GM12878 (cell line): ENCODE measurements at regions not wholly inside any gene's neighbourhood (a gene's known extent, or its start where the extent isn't known, plus 50 kb on each side); places are given as distances from the start of the nearest gene placed in this dataset. TPM values are rescaled to one million over a fixed set of nuclear protein-coding genes. Genes with fewer than 3 reads are reported as not detected.
"Not testable (repeated sequence)": the region's sequence is repeated elsewhere in the genome, so short reads cannot be mapped to it uniquely, and the experiment has no call there.

Source experiments
- ATAC-seq: fragments of 200-7000 bp; cut with Tn5 transposase; 3 replicates; pipeline ENCODE4 v1.9.1; 2020; ENCODE audit warnings: mild to moderate bottlenecking, moderate library complexity
- BruUV-seq: library from RNA; stranded (reverse); fragments of 400-500 nt; replicated peaks from 2 replicates; lab custom pipeline; 2021; lab: Mats Ljungman, UMichigan
- CTCF ChIA-PET: fragments of 300-600 bp; sonication (Branson Sonifier 250); formaldehyde crosslinking; extraction: SDS; loops from one replicate; lab custom pipeline; 2021; ENCODE audit warnings: inconsistent platforms; lab: Yijun Ruan, JAX
- POLR2A ChIA-PET: fragments of 350-600 bp; formaldehyde crosslinking; extraction: SDS; loops from one replicate; lab custom pipeline; 2021; ENCODE audit warnings: inconsistent platforms; lab: Charles Lee
- RAD21 ChIA-PET: fragments of 300-600 bp; sonication (Branson Sonifier 250); formaldehyde crosslinking; loops from one replicate; lab custom pipeline; 2023; ENCODE audit warnings: antibody characterized with exemption; ENCODE audit not compliant: unreplicated experiment; lab: Charles Lee
- SMC1A ChIA-PET: fragments of 300-600 bp; sonication (Branson Sonifier 250); formaldehyde crosslinking; loops from one replicate; lab custom pipeline; 2023; ENCODE audit not compliant: unreplicated experiment, uncharacterized antibody; lab: Charles Lee
- DNase-seq: peaks from one replicate; pipeline ENCODE4 v3.0.0-alpha.2; 2011; ENCODE audit warnings: low read depth, low spot score
- FAIRE-seq: peaks from 3 replicates; lab custom pipeline; 2011; peaks lifted over from hg19 to GRCh38; lab: Jason Lieb, UNC
- H2AFZ ChIP-seq: 2 replicates; pipeline ENCODE4 v1.6.0; 2011; ENCODE audit warnings: low read depth, low read length, control low read depth; ENCODE audit not compliant: control insufficient read depth
- H3K27ac ChIP-seq: 2 replicates; pipeline ENCODE4 v1.5.1; 2011; ENCODE audit warnings: control low read depth; ENCODE audit not compliant: control insufficient read depth, insufficient read depth
- H3K27me3 ChIP-seq, 2 experiments: replicated peaks in 1 of 2; 2 replicates each; pipeline versions ENCODE4 v1.6.0 to v1.6.1; 2011; ENCODE audit warnings: low read length in 1 of 2; ENCODE audit not compliant: control insufficient read depth in 2 of 2, insufficient read depth in 2 of 2
- H3K36me3 ChIP-seq, 2 experiments: 2 replicates each; pipeline ENCODE4 v1.5.1; 2011; ENCODE audit warnings: low read length in 1 of 2; ENCODE audit not compliant: control insufficient read depth in 2 of 2, insufficient read depth in 2 of 2
- H3K4me1 ChIP-seq: 2 replicates; pipeline ENCODE4 v1.6.1; 2011; ENCODE audit warnings: mild to moderate bottlenecking, low read length, moderate library complexity, mixed read lengths; ENCODE audit not compliant: control insufficient read depth, insufficient read depth
- H3K4me2 ChIP-seq: 2 replicates; pipeline ENCODE4 v1.6.0; 2011; ENCODE audit warnings: control low read depth; ENCODE audit not compliant: control insufficient read depth, insufficient read depth
- H3K4me3 ChIP-seq: fragments of 200-600 bp; sonication (generic); 2 replicates; pipeline ENCODE4 v1.5.1; 2016
- H3K79me2 ChIP-seq: 2 replicates; pipeline ENCODE4 v1.6.0; 2011; ENCODE audit warnings: low read length; ENCODE audit not compliant: control insufficient read depth, insufficient read depth
- H3K9ac ChIP-seq: 2 replicates; pipeline ENCODE4 v1.8.0; 2011; ENCODE audit warnings: low read length, control low read depth, mixed read lengths; ENCODE audit not compliant: control insufficient read depth, insufficient read depth
- H3K9me3 ChIP-seq: replicated peaks from 3 replicates; pipeline ENCODE4 v1.5.1; 2011; ENCODE audit warnings: mild to moderate bottlenecking, low read length; ENCODE audit not compliant: control insufficient read depth, insufficient read depth
- H4K20me1 ChIP-seq: 2 replicates; pipeline ENCODE4 v1.6.0; 2011; ENCODE audit not compliant: control insufficient read depth, insufficient read depth
- WGBS: methylation state at CpG from one replicate; pipeline ENCODE4 v1.1.6; 2016; ENCODE audit warnings: low lambda C conversion rate; ENCODE audit not compliant: insufficient replicate concordance, insufficient coverage; ENCODE audit errors: missing lambda C conversion rate; 5-methylcytosine and 5-hydroxymethylcytosine counted together
- in situ Hi-C: fragments of 300-500 bp; cut with MboI; formaldehyde crosslinking; loops from 9 replicates; pipeline ENCODE4 v1.14.3; 2018; ENCODE audit warnings: mixed read lengths
- intact Hi-C: fragments of 100-400 bp; cut with micrococcal nuclease; formaldehyde crosslinking; loops from one replicate; pipeline ENCODE4 v1.14.2; 2022; ENCODE audit not compliant: unreplicated experiment
- small RNA-seq: library from RNA; depleted of rRNA; stranded (forward); fragments of <200 nt; gene quantifications from one replicate; pipeline ENCODE3, GENCODE V24; 2014

DNA sequence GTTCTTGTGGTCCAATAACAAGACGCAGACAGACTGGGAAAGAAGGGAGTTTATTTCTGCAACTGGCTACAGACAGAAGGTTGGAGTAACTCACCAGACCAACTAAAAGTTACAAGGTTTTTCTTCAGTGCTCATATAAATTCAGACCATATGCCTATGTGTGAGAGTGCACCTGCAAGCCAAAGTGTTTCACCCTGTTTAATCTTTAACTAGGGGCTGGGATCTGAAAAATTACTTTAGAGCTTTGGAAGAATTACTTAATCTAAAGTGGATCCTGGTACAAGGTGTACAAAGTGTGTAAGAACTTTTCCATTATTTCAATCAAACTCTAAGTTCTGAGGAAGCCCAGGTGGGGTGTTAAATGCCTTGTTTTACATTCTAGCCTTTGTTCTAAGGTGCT lies 930.6 kb downstream of the PCDH11X start:
- DNase-seq, H4K20me1 ChIP-seq, H3K27ac ChIP-seq, H3K36me3 ChIP-seq, H3K27me3 ChIP-seq, H3K4me2 ChIP-seq, SMC1A ChIA-PET, RAD21 ChIA-PET, FAIRE-seq, H2AFZ ChIP-seq, H3K4me1 ChIP-seq, H3K79me2 ChIP-seq, H3K4me3 ChIP-seq, CTCF ChIA-PET, intact Hi-C loops, POLR2A ChIA-PET, in situ Hi-C loops, ATAC-seq, BruUV-seq, H3K9ac ChIP-seq, H3K9me3 ChIP-seq: not testable (repeated sequence)
- WGBS = 56% methylated on average over 1 of the region's 1 CpG

Small RNAs in the stretch of these regions (small RNA-seq; reads per million reads assigned to genes)
- gene SNX3P1X = not detected
